PC-3 (cell line): ENCODE measurements at regions not wholly inside any gene's neighbourhood (a gene's known extent, or its start where the extent isn't known, plus 50 kb on each side); places are given as distances from the start of the nearest gene placed in this dataset.

Source experiments
- CTCF ChIP-seq: fragments of 300-600 bp; sonication (generic); conservative IDR thresholded peaks from 2 replicates; pipeline ENCODE4 v1.5.1; 2017; ENCODE audit warnings: antibody characterized with exemption, low read depth, mild to moderate bottlenecking, low read length
- EZH2 ChIP-seq: fragments of 300-600 bp; sonication (generic); IDR thresholded peaks from one replicate; pipeline ENCODE4 v1.6.1; 2017; ENCODE audit warnings: antibody characterized with exemption, mild to moderate bottlenecking, low read length; ENCODE audit not compliant: unreplicated experiment
- EZH2phosphoT487 ChIP-seq: fragments of 300-600 bp; sonication (generic); IDR thresholded peaks from 2 replicates; pipeline ENCODE4 v1.6.1; 2018; ENCODE audit warnings: mild to moderate bottlenecking, antibody characterized with exemption, low read length, borderline replicate concordance

DNA sequence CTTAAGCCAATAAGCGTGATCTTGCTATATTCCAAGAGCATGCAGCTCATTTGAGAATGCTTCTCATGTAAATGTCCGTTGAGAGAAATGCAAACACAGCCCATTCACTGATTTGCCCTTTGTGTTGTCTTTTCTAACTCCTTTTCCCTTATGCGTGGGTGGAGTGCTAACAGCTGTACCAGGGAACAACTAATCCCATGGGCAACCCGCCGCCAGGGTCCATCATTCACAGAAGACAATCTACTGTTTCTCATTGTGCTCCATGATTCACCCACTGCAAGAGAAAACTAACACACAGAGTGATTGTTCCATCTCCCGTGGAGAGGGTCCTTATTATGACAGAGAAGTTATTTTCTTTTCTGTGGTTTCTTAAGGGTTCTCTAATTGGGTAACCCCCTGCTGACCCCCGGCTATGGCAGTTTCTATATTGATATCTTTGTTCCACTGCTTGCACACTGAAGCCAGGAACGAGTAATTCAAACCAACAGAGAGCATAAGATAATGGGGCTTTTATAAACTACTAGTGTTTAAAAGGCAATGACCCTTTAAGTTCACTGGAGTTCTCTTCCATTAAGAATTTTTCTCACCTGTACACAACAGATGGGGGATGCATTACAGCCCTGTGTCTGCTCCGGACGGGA is 298.7 kb downstream of the BAMBI start:
- TF ChIP-seq CTCF (no peak), EZH2phosphoT487 (no peak), EZH2 (no peak)
